Neural cell (in vitro differentiated cells): ENCODE measurements at regions not wholly inside any gene's neighbourhood (a gene's known extent, or its start where the extent isn't known, plus 50 kb on each side); places are given as distances from the start of the nearest gene placed in this dataset.

Experiments
- H2AFZ ChIP-seq: fragments of 200-600, 300-800 bp; sonication (generic), shearing (Covaris generic); 2 replicates; pipeline ENCODE4 v1.6.0; 2014; ENCODE audit warnings: low read depth, mild to moderate bottlenecking, antibody characterized with exemption, low read length, moderate library complexity
- H3F3A ChIP-seq: fragments of 200-600 bp; shearing (Covaris generic); 2 replicates; pipeline ENCODE4 v1.6.1; 2016; ENCODE audit warnings: mild to moderate bottlenecking, moderate library complexity, mixed read lengths, antibody characterized with exemption, low read length; ENCODE audit not compliant: insufficient read depth, poor library complexity, severe bottlenecking
- H3K27ac ChIP-seq: fragments of 200-600, 300-800 bp; sonication (generic), shearing (Covaris generic); 2 replicates; pipeline ENCODE4 v1.5.1; 2014; ENCODE audit warnings: mild to moderate bottlenecking, low read length, moderate library complexity
- H3K27me3 ChIP-seq: fragments of 300-800, 200-600 bp; sonication (generic), shearing (Covaris generic); 2 replicates; pipeline ENCODE4 v1.6.0; 2014; ENCODE audit warnings: mild to moderate bottlenecking, low read depth, low read length, moderate library complexity; ENCODE audit not compliant: insufficient read depth
- H3K36me3 ChIP-seq: fragments of 300-800, 200-600 bp; sonication (generic), shearing (Covaris generic); 2 replicates; pipeline ENCODE4 v1.5.1; 2014; ENCODE audit warnings: mild to moderate bottlenecking, antibody characterized with exemption, low read length, moderate library complexity; ENCODE audit not compliant: insufficient read depth
- H3K4me2 ChIP-seq: fragments of 300-800, 200-600 bp; sonication (generic), shearing (Covaris generic); 2 replicates; pipeline ENCODE4 v1.6.0; 2014; ENCODE audit warnings: mild to moderate bottlenecking, low read length
- H3K4me3 ChIP-seq: fragments of 300-800, 200-600 bp; sonication (generic), shearing (Covaris generic); 2 replicates; pipeline ENCODE4 v1.5.1; 2014; ENCODE audit warnings: mild to moderate bottlenecking, low read length, moderate library complexity
- H3K79me2 ChIP-seq: fragments of 200-600 bp; shearing (Covaris generic); replicated peaks from 2 replicates; pipeline ENCODE4 v1.6.0; 2014; ENCODE audit warnings: mild to moderate bottlenecking, low read length, moderate library complexity; ENCODE audit not compliant: insufficient read depth
- H3K9ac ChIP-seq: fragments of 300-800, 200-600 bp; sonication (generic), shearing (Covaris generic); 2 replicates; pipeline ENCODE4 v1.6.1; 2016; ENCODE audit warnings: mild to moderate bottlenecking, low read length, mixed read lengths
- H3K9me2 ChIP-seq: fragments of 200-600 bp; shearing (Covaris generic); 2 replicates; pipeline ENCODE4 v1.6.1; 2016; ENCODE audit warnings: mild to moderate bottlenecking, low read length, mixed read lengths; ENCODE audit not compliant: insufficient read depth
- H3K9me3 ChIP-seq: fragments of 200-600, 300-800 bp; sonication (generic), shearing (Covaris generic); 2 replicates; pipeline ENCODE4 v1.6.1; 2016; ENCODE audit warnings: mild to moderate bottlenecking, mixed run types, low read length, moderate library complexity, mixed read lengths
- H4K20me1 ChIP-seq: fragments of 200-600 bp; shearing (Covaris generic); 2 replicates; pipeline ENCODE4 v1.6.1; 2016; ENCODE audit warnings: mild to moderate bottlenecking, mixed run types; ENCODE audit not compliant: insufficient read depth
- EP300 ChIP-seq: fragments of 450-650 bp; conservative IDR thresholded peaks from 2 replicates; pipeline ENCODE4 v1.6.1; 2014; ENCODE audit warnings: antibody characterized with exemption, mild to moderate bottlenecking, moderate library complexity; ENCODE audit not compliant: poor library complexity, severe bottlenecking
- EZH2 ChIP-seq: fragments of 200-600, 300-800 bp; shearing (Covaris generic), sonication (generic); IDR thresholded peaks from 2 replicates; pipeline ENCODE4 v1.6.1; 2014; ENCODE audit warnings: antibody characterized with exemption, low read length, borderline replicate concordance, mild to moderate bottlenecking; ENCODE audit not compliant: insufficient read depth, poor library complexity, severe bottlenecking
- MXI1 ChIP-seq: fragments of 450-650 bp; conservative IDR thresholded peaks from 2 replicates; pipeline ENCODE4 v1.6.1; 2014; ENCODE audit warnings: antibody characterized with exemption, mild to moderate bottlenecking; ENCODE audit not compliant: poor library complexity, severe bottlenecking
- POLR2AphosphoS5 ChIP-seq: IDR thresholded peaks from 2 replicates; pipeline ENCODE4 v1.6.1; 2012
- RAD21 ChIP-seq: fragments of 450-650 bp; conservative IDR thresholded peaks from 2 replicates; pipeline ENCODE4 v1.6.1; 2014; ENCODE audit warnings: antibody characterized with exemption, mild to moderate bottlenecking, moderate library complexity
- REST ChIP-seq: IDR thresholded peaks from 2 replicates; pipeline ENCODE4 v1.6.1; 2012; ENCODE audit warnings: borderline replicate concordance
- SMC3 ChIP-seq: fragments of 450-650 bp; conservative IDR thresholded peaks from 2 replicates; pipeline ENCODE4 v1.6.1; 2014; ENCODE audit warnings: antibody characterized with exemption, mild to moderate bottlenecking, moderate library complexity; ENCODE audit not compliant: poor library complexity
- TAF1 ChIP-seq: IDR thresholded peaks from 2 replicates; pipeline ENCODE4 v1.6.1; 2012; ENCODE audit warnings: low read depth
- TF ChIP-seq, protein P1 (sequence below): fragments of 450-650 bp; IDR thresholded peaks from 2 replicates; pipeline ENCODE4 v1.5.1; 2014; ENCODE audit warnings: antibody characterized with exemption, mild to moderate bottlenecking, moderate library complexity; ENCODE audit not compliant: poor library complexity, severe bottlenecking

- no peak overlapping the region for H3K4me2 ChIP-seq
- H3K9me2 ChIP-seq: no peaks in the 10 kb centered on the region
- H3F3A ChIP-seq: no peaks in the 10 kb centered on the region
- H2AFZ ChIP-seq: no peak overlapping the region
- TF ChIP-seq POLR2AphosphoS5: no peak
- no peak for TF ChIP-seq EZH2
- TF ChIP-seq EP300: no peak
- no peak for TF ChIP-seq SMC3
- no peak for TF ChIP-seq REST
- TF ChIP-seq, protein P1, sequence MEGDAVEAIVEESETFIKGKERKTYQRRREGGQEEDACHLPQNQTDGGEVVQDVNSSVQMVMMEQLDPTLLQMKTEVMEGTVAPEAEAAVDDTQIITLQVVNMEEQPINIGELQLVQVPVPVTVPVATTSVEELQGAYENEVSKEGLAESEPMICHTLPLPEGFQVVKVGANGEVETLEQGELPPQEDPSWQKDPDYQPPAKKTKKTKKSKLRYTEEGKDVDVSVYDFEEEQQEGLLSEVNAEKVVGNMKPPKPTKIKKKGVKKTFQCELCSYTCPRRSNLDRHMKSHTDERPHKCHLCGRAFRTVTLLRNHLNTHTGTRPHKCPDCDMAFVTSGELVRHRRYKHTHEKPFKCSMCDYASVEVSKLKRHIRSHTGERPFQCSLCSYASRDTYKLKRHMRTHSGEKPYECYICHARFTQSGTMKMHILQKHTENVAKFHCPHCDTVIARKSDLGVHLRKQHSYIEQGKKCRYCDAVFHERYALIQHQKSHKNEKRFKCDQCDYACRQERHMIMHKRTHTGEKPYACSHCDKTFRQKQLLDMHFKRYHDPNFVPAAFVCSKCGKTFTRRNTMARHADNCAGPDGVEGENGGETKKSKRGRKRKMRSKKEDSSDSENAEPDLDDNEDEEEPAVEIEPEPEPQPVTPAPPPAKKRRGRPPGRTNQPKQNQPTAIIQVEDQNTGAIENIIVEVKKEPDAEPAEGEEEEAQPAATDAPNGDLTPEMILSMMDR: no peak
- TF ChIP-seq TAF1: no peak
- no peak for TF ChIP-seq RAD21
- TF ChIP-seq MXI1: no peak
- no peak overlapping the region for H3K27ac ChIP-seq
- H3K9ac ChIP-seq: no peak overlapping the region
- no peak overlapping the region for H3K4me3 ChIP-seq
- H3K36me3 ChIP-seq: no peaks in the 10 kb centered on the region
- H3K79me2 ChIP-seq: no peaks in the 10 kb centered on the region
- H3K9me3 ChIP-seq: no peaks in the 10 kb centered on the region
- no peaks in the 10 kb centered on the region for H3K27me3 ChIP-seq
- H4K20me1 ChIP-seq: no peaks in the 10 kb centered on the region
Observed at GRCh38 chr4:126486377-126486776, 1146.4 kb upstream of the INTU start.

DNA sequence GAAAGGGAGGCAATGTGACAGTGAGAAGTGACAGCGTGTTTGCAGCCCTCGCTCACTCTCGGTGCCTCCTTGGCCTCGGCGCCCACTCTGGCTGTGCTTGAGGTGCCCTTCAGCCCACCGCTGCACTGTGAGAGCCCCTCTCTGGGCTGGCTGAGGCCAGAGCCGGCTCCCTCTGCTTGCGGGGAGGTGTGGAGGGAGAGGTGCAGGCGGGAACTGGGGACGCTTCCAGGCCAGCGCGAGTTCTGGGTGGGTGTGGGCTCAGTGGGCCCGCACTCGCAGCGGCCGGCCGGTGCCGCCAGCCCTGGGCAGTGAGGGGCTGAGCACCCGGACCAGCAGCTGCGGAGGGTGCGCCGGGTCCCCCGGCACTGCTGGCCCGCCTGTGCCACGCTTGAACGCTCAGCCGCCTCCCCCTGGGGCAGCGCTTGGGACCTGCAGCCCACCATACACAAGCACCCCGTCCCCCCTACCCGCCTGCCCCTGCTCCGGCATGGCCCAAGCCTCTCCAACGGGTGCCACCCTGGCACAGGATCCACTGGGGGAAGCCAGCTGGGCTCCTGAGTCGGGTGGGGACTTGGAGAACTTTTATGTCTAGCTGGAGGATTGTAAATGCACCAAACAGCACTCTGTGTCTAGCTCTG lies 1142.8 kb upstream of the INTU start:
- no peak overlapping the region for H3K27ac ChIP-seq
- H2AFZ ChIP-seq: no peak overlapping the region
- H3K4me2 ChIP-seq: no peak overlapping the region
- no peaks in the 10 kb centered on the region for H3K27me3 ChIP-seq
- H3K36me3 ChIP-seq: no peaks in the 10 kb centered on the region
- no peak overlapping the region for H3K9ac ChIP-seq
- no peaks in the 10 kb centered on the region for H3K9me3 ChIP-seq
- H3K9me2 ChIP-seq: no peaks in the 10 kb centered on the region
- no peaks in the 10 kb centered on the region for H3F3A ChIP-seq
- H3K79me2 ChIP-seq: no peaks in the 10 kb centered on the region
- TF ChIP-seq RAD21: no peak
- no peak for TF ChIP-seq EP300
- TF ChIP-seq, protein P1: no peak
- TF ChIP-seq MXI1: no peak
- no peak for TF ChIP-seq TAF1
- no peak for TF ChIP-seq REST
- no peak for TF ChIP-seq SMC3
- no peak for TF ChIP-seq POLR2AphosphoS5
- TF ChIP-seq EZH2: no peak
- no peaks in the 10 kb centered on the region for H4K20me1 ChIP-seq
- H3K4me3 ChIP-seq: no peak overlapping the region
